ENCODE measurements at regions not wholly inside any gene's neighbourhood (a gene's known extent, or its start where the extent isn't known, plus 50 kb on each side); places are given as distances from the start of the nearest gene placed in this dataset.

GRCh38 chr11:69902337-69902736 is 83.1 kb upstream of the FGF3 start:
- peaks cover under 1% of the 10 kb centered on the region for H3K27me3 ChIP-seq (replicated peaks; ENCODE audit: insufficient read depth, low read depth, low read length, poor library complexity)
- DNase-seq (ENCODE audit: low spot score) = no peak
- ChIA-PET POLR2A (ENCODE audit: low non-redundant PET) (no interaction called here), CTCF (interaction anchor here (1.9 kb wide), 1 partner anchor 8 kb away, joined by 6 read pairs; no protein-coding TSS in a partner anchor)
- no peaks in the 10 kb centered on the region for H3K36me3 ChIP-seq (ENCODE audit: insufficient read depth, low read length, poor library complexity, severe bottlenecking)
- H3K27ac ChIP-seq (ENCODE audit: low read depth, low read length, poor library complexity, severe bottlenecking) = no peak overlapping the region
- BruUV-seq (replicated peaks) = no TSS peak
- no peaks in the 10 kb centered on the region for H3K9me3 ChIP-seq (ENCODE audit: low read depth, low read length, poor library complexity, severe bottlenecking)
- no peaks in the 10 kb centered on the region for H3K4me1 ChIP-seq (ENCODE audit: insufficient read depth, low read length, poor library complexity, severe bottlenecking)
- no peak overlapping the region for H3K4me3 ChIP-seq (ENCODE audit: low read depth, low read length, poor library complexity, severe bottlenecking)
- intact Hi-C loops (cut with micrococcal nuclease; ENCODE audit: unreplicated experiment) = no loop called here
- TF ChIP-seq CTCF (conservative IDR thresholded peaks at IDR 0.05; ENCODE audit: low read depth, low read length) = no peak
- TF ChIP-seq EZH2 (IDR thresholded peaks at IDR 0.05; ENCODE audit: borderline replicate concordance, low read depth, low read length, poor library complexity, severe bottlenecking) = no peak

- ChIA-PET POLR2A (ENCODE audit: low non-redundant PET) (no interaction called here), CTCF (no interaction called here)
- Histone ChIP-seq H3K36me3 (ENCODE audit: insufficient read depth, low read length, poor library complexity, severe bottlenecking) (no peaks in the 10 kb centered on the region), H3K9me3 (ENCODE audit: low read depth, low read length, poor library complexity, severe bottlenecking) (no peaks in the 10 kb centered on the region), H3K27me3 (replicated peaks; ENCODE audit: insufficient read depth, low read depth, low read length, poor library complexity) (no peaks in the 10 kb centered on the region), H3K27ac (ENCODE audit: low read depth, low read length, poor library complexity, severe bottlenecking) (no peak overlapping the region), H3K4me3 (ENCODE audit: low read depth, low read length, poor library complexity, severe bottlenecking) (no peak overlapping the region), H3K4me1 (ENCODE audit: insufficient read depth, low read length, poor library complexity, severe bottlenecking) (no peaks in the 10 kb centered on the region)
- no peak for TF ChIP-seq CTCF (conservative IDR thresholded peaks at IDR 0.05; ENCODE audit: low read depth, low read length)
- no peak for TF ChIP-seq EZH2 (IDR thresholded peaks at IDR 0.05; ENCODE audit: borderline replicate concordance, low read depth, low read length, poor library complexity, severe bottlenecking)
- BruUV-seq (replicated peaks) = no TSS peak
- intact Hi-C loops (cut with micrococcal nuclease; ENCODE audit: unreplicated experiment) = no loop called here
- DNase-seq (ENCODE audit: low spot score) = no peak
Observed at GRCh38 chr11:69903211-69903610, 84.0 kb upstream of the FGF3 start.

- no peak overlapping the region for H3K27ac ChIP-seq (ENCODE audit: low read depth, low read length, poor library complexity, severe bottlenecking)
- DNase-seq (ENCODE audit: low spot score) = no peak
- no TSS peak for BruUV-seq (replicated peaks)
- no peaks in the 10 kb centered on the region for H3K4me1 ChIP-seq (ENCODE audit: insufficient read depth, low read length, poor library complexity, severe bottlenecking)
- no peak for TF ChIP-seq EZH2 (IDR thresholded peaks at IDR 0.05; ENCODE audit: borderline replicate concordance, low read depth, low read length, poor library complexity, severe bottlenecking)
- no peak for TF ChIP-seq CTCF (conservative IDR thresholded peaks at IDR 0.05; ENCODE audit: low read depth, low read length)
- ChIA-PET CTCF (interaction anchor here (0.6 kb wide), 1 partner anchor 16 kb away, joined by 3 read pairs; no protein-coding TSS in a partner anchor), POLR2A (ENCODE audit: low non-redundant PET) (no interaction called here)
- H3K9me3 ChIP-seq (ENCODE audit: low read depth, low read length, poor library complexity, severe bottlenecking) = no peaks in the 10 kb centered on the region
- no peaks in the 10 kb centered on the region for H3K27me3 ChIP-seq (replicated peaks; ENCODE audit: insufficient read depth, low read depth, low read length, poor library complexity)
- H3K36me3 ChIP-seq (ENCODE audit: insufficient read depth, low read length, poor library complexity, severe bottlenecking) = no peaks in the 10 kb centered on the region
- H3K4me3 ChIP-seq (ENCODE audit: low read depth, low read length, poor library complexity, severe bottlenecking) = no peak overlapping the region
- intact Hi-C loops (cut with micrococcal nuclease; ENCODE audit: unreplicated experiment) = no loop called here
Observed at GRCh38 chr11:69904161-69904973, 85.2 kb upstream of the FGF3 start.

All from A673 (cell line).